IMR-90 (cell line): ENCODE measurements at regions not wholly inside any gene's neighbourhood (a gene's known extent, or its start where the extent isn't known, plus 50 kb on each side); places are given as distances from the start of the nearest gene placed in this dataset.

ENCODE experiments used
- ATAC-seq: fragments of 200-7000 bp; cut with Tn5 transposase; 2 replicates; pipeline ENCODE4 v1.9.1; 2020; ENCODE audit warnings: low read depth, mild to moderate bottlenecking, moderate library complexity
- BruUV-seq: library from RNA; stranded (reverse); fragments of 400-500 nt; replicated peaks from 2 replicates; lab custom pipeline; 2021; lab: Mats Ljungman, UMichigan
- CTCF ChIA-PET: fragments of 300-600 bp; formaldehyde crosslinking; extraction: SDS; loops from one replicate; lab custom pipeline; 2021; ENCODE audit warnings: antibody characterized with exemption; lab: Yijun Ruan, JAX
- POLR2A ChIA-PET: fragments of 300-600 bp; sonication (Branson Sonifier 250); formaldehyde crosslinking; loops from one replicate; lab custom pipeline; 2022; ENCODE audit warnings: antibody characterized with exemption; ENCODE audit not compliant: unreplicated experiment; lab: Charles Lee
- DNase-seq: peaks from one replicate; pipeline ENCODE4 v3.0.0; 2013
- H2AFZ ChIP-seq: replicated peaks from 2 replicates; pipeline ENCODE3; 2013; ENCODE audit warnings: low read length, mild to moderate bottlenecking; ENCODE audit not compliant: poor library complexity
- H2AK5ac ChIP-seq: 2 replicates; pipeline ENCODE4 v1.6.1; 2013; ENCODE audit warnings: low read depth, low read length, inconsistent platforms
- H2AK9ac ChIP-seq: replicated peaks from 2 replicates; pipeline ENCODE3; 2013; ENCODE audit warnings: mild to moderate bottlenecking, low read depth, low read length, moderate library complexity; ENCODE audit not compliant: poor library complexity
- H2BK120ac ChIP-seq: 2 replicates; pipeline ENCODE4 v1.6.1; 2013; ENCODE audit warnings: low read depth, low read length, inconsistent platforms
- H2BK15ac ChIP-seq: 3 replicates; pipeline ENCODE4 v1.6.1; 2013; ENCODE audit warnings: low read depth, low read length, inconsistent platforms
- H2BK20ac ChIP-seq: 2 replicates; pipeline ENCODE4 v1.6.1; 2013; ENCODE audit warnings: low read depth, mild to moderate bottlenecking, inconsistent platforms, low read length, moderate library complexity
- H2BK5ac ChIP-seq: 2 replicates; pipeline ENCODE4 v1.6.1; 2013; ENCODE audit warnings: mild to moderate bottlenecking, low read depth, low read length, inconsistent platforms; ENCODE audit not compliant: poor library complexity, severe bottlenecking
- H3K14ac ChIP-seq: replicated peaks from 2 replicates; pipeline ENCODE4 v1.6.1; 2013; ENCODE audit warnings: low read depth, low read length, inconsistent platforms
- H3K18ac ChIP-seq: 2 replicates; pipeline ENCODE4 v1.6.1; 2013; ENCODE audit warnings: low read depth, low read length, control low read depth
- H3K23ac ChIP-seq: 2 replicates; pipeline ENCODE4 v1.6.1; 2013; ENCODE audit warnings: low read depth, low read length, inconsistent platforms
- H3K27ac ChIP-seq: 2 replicates; pipeline ENCODE4 v1.5.1; 2013; ENCODE audit warnings: mild to moderate bottlenecking, control low read depth, low read length; ENCODE audit not compliant: insufficient read depth
- H3K27me3 ChIP-seq: 2 replicates; pipeline ENCODE4 v1.6.1; 2013; ENCODE audit warnings: low read length; ENCODE audit not compliant: control insufficient read depth, insufficient read depth
- H3K36me3 ChIP-seq: 2 replicates; pipeline ENCODE4 v1.6.1; 2013; ENCODE audit warnings: low read length, mixed read lengths; ENCODE audit not compliant: control insufficient read depth, insufficient read depth
- H3K4ac ChIP-seq: 2 replicates; pipeline ENCODE4 v1.6.1; 2013; ENCODE audit warnings: low read depth, low read length, inconsistent platforms
- H3K4me1 ChIP-seq: 2 replicates; pipeline ENCODE4 v1.6.1; 2013; ENCODE audit warnings: low read length, mixed read lengths; ENCODE audit not compliant: control insufficient read depth, insufficient read depth
- H3K4me2 ChIP-seq: 2 replicates; pipeline ENCODE4 v1.6.1; 2013; ENCODE audit warnings: low read depth, mild to moderate bottlenecking, control low read depth, low read length, moderate library complexity
- H3K4me3 ChIP-seq: 2 replicates; pipeline ENCODE4 v1.5.1; 2013; ENCODE audit warnings: low read depth, mild to moderate bottlenecking, control low read depth, low read length, moderate library complexity; ENCODE audit not compliant: insufficient read depth
- H3K56ac ChIP-seq: 2 replicates; pipeline ENCODE4 v1.6.1; 2013; ENCODE audit warnings: low read length, inconsistent platforms; ENCODE audit not compliant: insufficient read depth; ENCODE audit errors: extremely low read depth
- H3K79me1 ChIP-seq, 2 experiments: 2 replicates each; pipeline ENCODE4 v1.6.1; 2013; ENCODE audit warnings: low read length in 2 of 2, inconsistent platforms in 1 of 2, low read depth in 1 of 2
- H3K9ac ChIP-seq: 2 replicates; pipeline ENCODE4 v1.6.1; 2013; ENCODE audit warnings: low read depth, low read length, control low read depth
- H3K9me1 ChIP-seq: 2 replicates; pipeline ENCODE4 v1.6.1; 2013; ENCODE audit warnings: low read length, inconsistent platforms; ENCODE audit not compliant: insufficient read depth
- H3K9me3 ChIP-seq: 2 replicates; pipeline ENCODE4 v1.6.1; 2013; ENCODE audit warnings: low read length; ENCODE audit not compliant: control insufficient read depth, insufficient read depth
- H4K20me1 ChIP-seq: 2 replicates; pipeline ENCODE4 v1.6.1; 2013; ENCODE audit warnings: low read length, inconsistent platforms; ENCODE audit not compliant: insufficient read depth
- H4K5ac ChIP-seq: 2 replicates; pipeline ENCODE4 v1.6.1; 2013; ENCODE audit warnings: mild to moderate bottlenecking, low read depth, low read length, control low read depth
- H4K8ac ChIP-seq, 2 experiments: 2 replicates each; pipeline ENCODE4 v1.6.1; 2013; ENCODE audit warnings: low read depth in 2 of 2, low read length in 2 of 2, control low read depth in 1 of 2, inconsistent platforms in 1 of 2
- H4K91ac ChIP-seq: 2 replicates; pipeline ENCODE4 v1.6.1; 2013; ENCODE audit warnings: low read depth, low read length, inconsistent platforms; ENCODE audit not compliant: insufficient read depth
- CEBPB ChIP-seq: IDR thresholded peaks from 2 replicates; pipeline ENCODE4 v1.6.1; 2012; ENCODE audit warnings: low read depth, low read length, improper control_type of control experiment
- MXI1 ChIP-seq: IDR thresholded peaks from 2 replicates; pipeline ENCODE4 v1.6.1; 2012; ENCODE audit warnings: low read depth, mild to moderate bottlenecking, low read length, moderate library complexity, borderline replicate concordance
- WGBS, 2 experiments: methylation state at CpG; one replicate each; pipeline versions ENCODE4 v1.1.5 to v1.1.7; 2013; ENCODE audit warnings: missing lambda C conversion rate in 2 of 2; ENCODE audit not compliant: insufficient read length in 1 of 2; ENCODE audit errors: extremely low coverage in 2 of 2; 5-methylcytosine and 5-hydroxymethylcytosine counted together
- dilution Hi-C: fragments of 300-500 bp; cut with HindIII; formaldehyde crosslinking; loops from one replicate; pipeline ENCODE4 v1.14.3; 2018; ENCODE audit warnings: low sequenced_read_pairs; ENCODE audit not compliant: unreplicated experiment
- in situ Hi-C: fragments of 300-500 bp; cut with MboI; formaldehyde crosslinking; loops from 3 replicates; pipeline ENCODE4 v1.14.3; 2019; ENCODE audit warnings: low sequenced_read_pairs, inconsistent platforms, mixed read lengths
- intact Hi-C: fragments of 100-400 bp; cut with micrococcal nuclease; formaldehyde crosslinking; loops from 2 replicates; pipeline ENCODE4 v1.10.0; 2022

- ATAC-seq (peak; percentile 13; the same call in 1 of the 2 replicates), DNase-seq (peak; percentile 68)
- Histone ChIP-seq H3K4me1 (peaks cover 36% of the 10 kb centered on the region), H2AK5ac (peak overlapping the region; percentile 90), H3K4me3 (no peak overlapping the region), H3K4ac (peak overlapping the region; percentile 83), H3K23ac (peak overlapping the region; percentile 55), H2BK20ac (peak overlapping the region; percentile 85), H4K20me1 (peaks cover 7% of the 10 kb centered on the region), H3K4me2 (peak overlapping the region; percentile 14; the same call in 1 of the 2 replicates), H4K8ac (peak overlapping the region; percentile 19 to 66; a peak in 3 of 4 replicates), H3K14ac (peak overlapping the region; percentile 41), H3K79me1 (peaks cover 17 to 66% of the 10 kb centered on the region in 2 experiments; a peak in 3 of 4 replicates), H2BK120ac (peak overlapping the region; percentile 84), H2BK5ac (peak overlapping the region; percentile 85), H3K9me1 (peaks cover 38% of the 10 kb centered on the region), H2BK15ac (peak overlapping the region; percentile 81), H3K56ac (peak overlapping the region; percentile 50; the same call in 1 of the 2 replicates), H3K27me3 (no peaks in the 10 kb centered on the region), H2AK9ac (no peak overlapping the region), H3K9ac (peak overlapping the region; percentile 19; the same call in 1 of the 2 replicates), H3K36me3 (no peaks in the 10 kb centered on the region), H3K18ac (peak overlapping the region; percentile 43; the same call in 1 of the 2 replicates), H3K9me3 (no peaks in the 10 kb centered on the region), H4K5ac (peak overlapping the region; percentile 35; the same call in 1 of the 2 replicates), H3K27ac (peak overlapping the region; percentile 41), H2AFZ (no peak overlapping the region), H4K91ac (peak overlapping the region; percentile 83)
- TF ChIP-seq MXI1 = no peak
- peak; percentile 32 for TF ChIP-seq CEBPB
- WGBS, 2 experiments = no CpG with 5 or more reads among the region's 7 CpGs
- intact Hi-C loops (no loop called here), dilution Hi-C loops (no loop called here), in situ Hi-C loops (no loop called here)
- no TSS peak for BruUV-seq
- POLR2A ChIA-PET = interaction anchor here (0.5 kb wide), 1 partner anchor 468 kb away, joined by 3 read pairs; no protein-coding TSS in a partner anchor
- CTCF ChIA-PET = interaction anchor here (0.6 kb wide), 1 partner anchor 109 kb away, joined by 7 read pairs; no protein-coding TSS in a partner anchor
These were observed 91.0 kb upstream of the FOXN3 start for GRCh38 chr14:89507926-89508460.
